PC-9 (cell line): ENCODE measurements at regions not wholly inside any gene's neighbourhood (a gene's known extent, or its start where the extent isn't known, plus 50 kb on each side); places are given as distances from the start of the nearest gene placed in this dataset.

Source experiments
- BruUV-seq: library from RNA; stranded (reverse); fragments of 400-500 nt; replicated peaks from 2 replicates; lab custom pipeline; 2021; lab: Mats Ljungman, UMichigan
- CTCF ChIA-PET: fragments of 300-600 bp; sonication (Branson Sonifier 250); formaldehyde crosslinking; loops from one replicate; lab custom pipeline; 2022; ENCODE audit warnings: antibody characterized with exemption; lab: Charles Lee
- POLR2A ChIA-PET: fragments of 300-600 bp; sonication (Branson Sonifier 250); formaldehyde crosslinking; loops from one replicate; lab custom pipeline; 2022; ENCODE audit warnings: antibody characterized with exemption; ENCODE audit not compliant: unreplicated experiment; lab: Charles Lee
- DNase-seq, 2 experiments: peaks; one replicate each; pipeline versions ENCODE4 v3.0.0 to v3.0.0-alpha.2; 2015 to 2022; ENCODE audit warnings: mixed read lengths in 1 of 2
- H2AFZ ChIP-seq: fragments of 200-600 bp; sonication (generic); 2 replicates; pipeline ENCODE4 v1.8.1; 2017; ENCODE audit warnings: antibody characterized with exemption
- H3F3A ChIP-seq: fragments of 200-600 bp; sonication (generic); 2 replicates; pipeline ENCODE4 v1.8.1; 2017; ENCODE audit warnings: antibody characterized with exemption, mild to moderate bottlenecking, low read depth; ENCODE audit not compliant: insufficient read depth
- H3K27ac ChIP-seq: fragments of 200-600 bp; sonication (generic); 2 replicates; pipeline ENCODE4 v1.6.1; 2016; ENCODE audit warnings: mixed run types
- H3K27me3 ChIP-seq: fragments of 200-600 bp; sonication (generic); 2 replicates; pipeline ENCODE4 v1.6.1; 2016; ENCODE audit warnings: low read depth, mixed run types; ENCODE audit not compliant: insufficient read depth
- H3K36me3 ChIP-seq: fragments of 200-600 bp; sonication (generic); 2 replicates; pipeline ENCODE4 v1.6.1; 2016; ENCODE audit warnings: low read depth, mixed run types
- H3K4me1 ChIP-seq: fragments of 200-600 bp; sonication (generic); replicated peaks from 2 replicates; pipeline ENCODE4 v1.6.1; 2016; ENCODE audit warnings: mixed run types; ENCODE audit not compliant: insufficient read depth
- H3K4me2 ChIP-seq: fragments of 200-600 bp; sonication (generic); 2 replicates; pipeline ENCODE4 v1.6.1; 2017; ENCODE audit warnings: mixed run types
- H3K4me3 ChIP-seq: fragments of 200-600 bp; sonication (generic); 2 replicates; pipeline ENCODE4 v1.6.1; 2016; ENCODE audit warnings: mixed run types
- H3K79me2 ChIP-seq: fragments of 200-600 bp; sonication (generic); 2 replicates; pipeline ENCODE4 v1.6.1; 2017; ENCODE audit warnings: low read depth, mixed run types
- H3K9me2 ChIP-seq: fragments of 200-600 bp; sonication (generic); 2 replicates; pipeline ENCODE4 v1.8.1; 2017; ENCODE audit warnings: mild to moderate bottlenecking; ENCODE audit not compliant: insufficient read depth
- H3K9me3 ChIP-seq: fragments of 200-600 bp; sonication (generic); 2 replicates; pipeline ENCODE4 v1.8.1; 2016; ENCODE audit warnings: low read depth; ENCODE audit not compliant: insufficient read depth
- H4K20me1 ChIP-seq: fragments of 200-600 bp; sonication (generic); 2 replicates; pipeline ENCODE4 v1.8.1; 2017; ENCODE audit not compliant: insufficient read depth
- EZH2 ChIP-seq: fragments of 200-600 bp; sonication (generic); IDR thresholded peaks from 2 replicates; pipeline ENCODE4 v1.8.0; 2017; ENCODE audit warnings: antibody characterized with exemption, low read depth
- intact Hi-C: fragments of 100-400 bp; cut with micrococcal nuclease; formaldehyde crosslinking; loops from one replicate; pipeline ENCODE4 v1.10.0; 2022; ENCODE audit not compliant: unreplicated experiment
- TF ChIP-seq, protein P1 (sequence below): fragments of 200-600 bp; sonication (generic); conservative IDR thresholded peaks from 2 replicates; pipeline ENCODE4 v1.6.1; 2017; ENCODE audit warnings: mixed run types, antibody characterized with exemption, mild to moderate bottlenecking, moderate library complexity

DNA sequence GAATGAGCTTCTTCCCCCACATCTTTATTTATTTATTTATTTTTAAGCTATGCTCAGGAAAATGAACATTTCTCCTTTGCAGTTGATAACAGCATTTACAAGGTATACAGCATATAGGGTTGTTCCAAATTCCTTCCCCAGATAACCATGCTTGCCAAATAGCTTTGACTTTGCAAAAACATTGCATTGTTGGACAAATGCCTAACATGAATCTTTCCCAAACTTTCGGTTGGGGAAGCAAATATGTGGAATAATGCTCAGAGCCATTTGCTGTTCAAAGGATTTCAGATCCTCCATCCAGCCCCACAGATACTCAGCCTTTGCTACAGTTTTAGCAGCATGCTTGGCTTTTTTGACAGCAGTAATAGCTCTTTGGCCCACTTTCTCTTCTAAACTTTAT, 127.2 kb upstream of the AGA start:
- POLR2A ChIA-PET: no interaction called here

DNA sequence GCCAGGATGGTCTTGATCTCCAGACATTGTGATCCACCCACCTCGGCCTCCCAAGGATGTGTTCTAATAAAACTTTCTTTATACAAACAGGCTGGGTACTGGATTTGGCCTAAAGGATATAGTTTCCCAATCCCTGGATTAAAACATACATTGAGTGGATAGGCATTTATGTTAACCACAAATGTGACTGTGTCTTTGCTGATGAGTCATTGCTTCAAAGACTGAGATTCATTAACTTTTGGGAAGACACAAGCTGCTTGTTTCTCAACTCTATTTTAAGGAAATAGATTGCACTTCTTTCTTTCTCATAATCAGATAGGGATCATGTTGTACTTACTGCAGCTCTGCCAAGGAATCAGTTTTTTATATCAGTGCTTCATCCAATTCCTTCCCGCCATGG, 131.3 kb upstream of the AGA start:
- Histone ChIP-seq H3K27ac (no peak overlapping the region), H3K4me2 (no peak overlapping the region), H3F3A (no peaks in the 10 kb centered on the region), H3K4me3 (no peak overlapping the region), H3K9me2 (no peaks in the 10 kb centered on the region), H4K20me1 (no peaks in the 10 kb centered on the region), H2AFZ (no peak overlapping the region), H3K27me3 (no peaks in the 10 kb centered on the region), H3K36me3 (no peaks in the 10 kb centered on the region), H3K4me1 (0 out of 2 replicates have a peak, but pooled peaks cover 4% of the 10 kb centered on the region), H3K9me3 (no peaks in the 10 kb centered on the region), H3K79me2 (no peaks in the 10 kb centered on the region)
- intact Hi-C loops: loop anchor here (10.0 kb wide), 1 partner anchor 151 kb away; no protein-coding TSS in a partner anchor
- TF ChIP-seq, protein P1, sequence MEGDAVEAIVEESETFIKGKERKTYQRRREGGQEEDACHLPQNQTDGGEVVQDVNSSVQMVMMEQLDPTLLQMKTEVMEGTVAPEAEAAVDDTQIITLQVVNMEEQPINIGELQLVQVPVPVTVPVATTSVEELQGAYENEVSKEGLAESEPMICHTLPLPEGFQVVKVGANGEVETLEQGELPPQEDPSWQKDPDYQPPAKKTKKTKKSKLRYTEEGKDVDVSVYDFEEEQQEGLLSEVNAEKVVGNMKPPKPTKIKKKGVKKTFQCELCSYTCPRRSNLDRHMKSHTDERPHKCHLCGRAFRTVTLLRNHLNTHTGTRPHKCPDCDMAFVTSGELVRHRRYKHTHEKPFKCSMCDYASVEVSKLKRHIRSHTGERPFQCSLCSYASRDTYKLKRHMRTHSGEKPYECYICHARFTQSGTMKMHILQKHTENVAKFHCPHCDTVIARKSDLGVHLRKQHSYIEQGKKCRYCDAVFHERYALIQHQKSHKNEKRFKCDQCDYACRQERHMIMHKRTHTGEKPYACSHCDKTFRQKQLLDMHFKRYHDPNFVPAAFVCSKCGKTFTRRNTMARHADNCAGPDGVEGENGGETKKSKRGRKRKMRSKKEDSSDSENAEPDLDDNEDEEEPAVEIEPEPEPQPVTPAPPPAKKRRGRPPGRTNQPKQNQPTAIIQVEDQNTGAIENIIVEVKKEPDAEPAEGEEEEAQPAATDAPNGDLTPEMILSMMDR: no peak
- no peak for TF ChIP-seq EZH2
- ChIA-PET POLR2A (no interaction called here), CTCF (no interaction called here)
- BruUV-seq: no TSS peak
- peak in 1 of 2 experiments; percentile 73 for DNase-seq

More for the DNA sequence above, 127.2 kb upstream of the AGA start:
- Histone ChIP-seq H4K20me1 (no peaks in the 10 kb centered on the region), H2AFZ (no peak overlapping the region), H3K4me2 (no peak overlapping the region), H3K27ac (no peak overlapping the region), H3K4me1 (0 out of 2 replicates have a peak, but pooled peaks cover 4% of the 10 kb centered on the region), H3K9me2 (no peaks in the 10 kb centered on the region), H3K36me3 (no peaks in the 10 kb centered on the region), H3F3A (no peaks in the 10 kb centered on the region), H3K27me3 (no peaks in the 10 kb centered on the region), H3K4me3 (no peak overlapping the region), H3K79me2 (no peaks in the 10 kb centered on the region), H3K9me3 (no peaks in the 10 kb centered on the region)
- intact Hi-C loops: no loop called here
- CTCF ChIA-PET: no interaction called here
- no TSS peak for BruUV-seq
- DNase-seq: no peak
- TF ChIP-seq EZH2: no peak
- TF ChIP-seq, protein P1: no peak

DNA sequence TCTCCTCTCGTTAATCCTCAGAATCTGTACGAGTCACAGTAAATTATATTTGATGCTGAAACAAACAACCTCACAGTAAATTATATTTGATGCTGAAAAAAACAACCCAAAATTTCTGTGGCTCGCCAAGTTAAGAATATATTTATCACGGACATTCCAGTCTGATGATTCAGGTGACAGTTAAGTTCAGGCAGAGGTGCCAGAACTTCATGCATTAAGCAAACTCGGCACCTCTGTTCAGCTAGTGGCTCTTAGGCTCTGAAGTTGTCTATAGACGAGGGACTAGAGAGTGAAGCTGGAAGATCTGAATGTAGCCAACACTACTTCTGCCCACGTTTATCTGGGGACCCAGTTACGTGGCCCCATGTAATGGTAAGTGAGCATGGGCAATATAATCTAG, 132.2 kb upstream of the AGA start:
- Histone ChIP-seq H3K9me3 (no peaks in the 10 kb centered on the region), H4K20me1 (no peaks in the 10 kb centered on the region), H3F3A (no peaks in the 10 kb centered on the region), H2AFZ (no peak overlapping the region), H3K79me2 (no peaks in the 10 kb centered on the region), H3K4me2 (no peak overlapping the region), H3K27ac (no peak overlapping the region), H3K4me1 (0 out of 2 replicates have a peak, but pooled peaks cover 4% of the 10 kb centered on the region), H3K9me2 (no peaks in the 10 kb centered on the region), H3K4me3 (no peak overlapping the region), H3K27me3 (no peaks in the 10 kb centered on the region), H3K36me3 (no peaks in the 10 kb centered on the region)
- intact Hi-C loops: loop anchor here (10.0 kb wide), 1 partner anchor 150 kb away; no protein-coding TSS in a partner anchor
- BruUV-seq: no TSS peak
- ChIA-PET POLR2A (no interaction called here), CTCF (no interaction called here)
- TF ChIP-seq, protein P1: no peak
- no peak for TF ChIP-seq EZH2
- peak in 1 of 2 experiments; percentile 14 for DNase-seq
